PC-9 (cell line): ENCODE measurements at regions not wholly inside any gene's neighbourhood (a gene's known extent, or its start where the extent isn't known, plus 50 kb on each side); places are given as distances from the start of the nearest gene placed in this dataset.

Experiments used
- EZH2 ChIP-seq: fragments of 200-600 bp; sonication (generic); IDR thresholded peaks from 2 replicates; pipeline ENCODE4 v1.8.0; 2017; ENCODE audit warnings: antibody characterized with exemption, low read depth
- TF ChIP-seq, protein P1 (sequence below): fragments of 200-600 bp; sonication (generic); conservative IDR thresholded peaks from 2 replicates; pipeline ENCODE4 v1.6.1; 2017; ENCODE audit warnings: mixed run types, antibody characterized with exemption, mild to moderate bottlenecking, moderate library complexity

DNA sequence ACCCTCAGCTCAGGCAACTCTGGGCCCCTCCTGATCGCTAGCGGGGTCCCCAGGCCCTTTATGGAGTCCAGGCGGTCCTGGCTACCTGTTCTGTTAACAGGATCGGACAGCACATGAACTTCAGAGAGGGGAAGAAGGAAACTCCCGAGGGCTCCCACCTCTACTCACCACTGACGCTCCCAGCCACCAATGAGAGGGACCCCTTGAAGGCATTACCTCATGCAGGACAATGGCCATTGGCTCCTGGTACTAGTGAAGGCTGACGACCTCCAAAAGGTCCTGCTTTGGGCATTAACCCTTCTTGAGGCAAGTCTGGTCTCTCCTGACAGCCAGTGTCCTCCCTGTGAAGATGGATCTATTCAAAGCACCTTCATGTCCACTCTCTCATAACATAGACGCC is 71.5 kb upstream of the LMO1 start:
- TF ChIP-seq, protein P1, sequence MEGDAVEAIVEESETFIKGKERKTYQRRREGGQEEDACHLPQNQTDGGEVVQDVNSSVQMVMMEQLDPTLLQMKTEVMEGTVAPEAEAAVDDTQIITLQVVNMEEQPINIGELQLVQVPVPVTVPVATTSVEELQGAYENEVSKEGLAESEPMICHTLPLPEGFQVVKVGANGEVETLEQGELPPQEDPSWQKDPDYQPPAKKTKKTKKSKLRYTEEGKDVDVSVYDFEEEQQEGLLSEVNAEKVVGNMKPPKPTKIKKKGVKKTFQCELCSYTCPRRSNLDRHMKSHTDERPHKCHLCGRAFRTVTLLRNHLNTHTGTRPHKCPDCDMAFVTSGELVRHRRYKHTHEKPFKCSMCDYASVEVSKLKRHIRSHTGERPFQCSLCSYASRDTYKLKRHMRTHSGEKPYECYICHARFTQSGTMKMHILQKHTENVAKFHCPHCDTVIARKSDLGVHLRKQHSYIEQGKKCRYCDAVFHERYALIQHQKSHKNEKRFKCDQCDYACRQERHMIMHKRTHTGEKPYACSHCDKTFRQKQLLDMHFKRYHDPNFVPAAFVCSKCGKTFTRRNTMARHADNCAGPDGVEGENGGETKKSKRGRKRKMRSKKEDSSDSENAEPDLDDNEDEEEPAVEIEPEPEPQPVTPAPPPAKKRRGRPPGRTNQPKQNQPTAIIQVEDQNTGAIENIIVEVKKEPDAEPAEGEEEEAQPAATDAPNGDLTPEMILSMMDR = no peak
- TF ChIP-seq EZH2 = no peak
